GM12865 (cell line): ENCODE measurements at regions not wholly inside any gene's neighbourhood (a gene's known extent, or its start where the extent isn't known, plus 50 kb on each side); places are given as distances from the start of the nearest gene placed in this dataset.

Source experiments
- DNase-seq: peaks from one replicate; pipeline ENCODE4 v3.0.0; 2010; ENCODE audit warnings: low read depth
- H3K4me3 ChIP-seq: 2 replicates; pipeline ENCODE4 v1.5.1; 2011; ENCODE audit warnings: mild to moderate bottlenecking, low read depth, low read length, control low read depth
- CTCF ChIP-seq: IDR thresholded peaks from 2 replicates; pipeline ENCODE4 v1.5.1; 2011; ENCODE audit warnings: low read length, control low read depth, low read depth, inconsistent platforms; ENCODE audit not compliant: insufficient read depth; ENCODE audit errors: missing control alignments

- no peak for TF ChIP-seq CTCF
- H3K4me3 ChIP-seq, result no peak overlapping the region
- no peak for DNase-seq
Measured at GRCh38 chr20:40444516-40444915, 244.5 kb downstream of the MAFB start.

DNA sequence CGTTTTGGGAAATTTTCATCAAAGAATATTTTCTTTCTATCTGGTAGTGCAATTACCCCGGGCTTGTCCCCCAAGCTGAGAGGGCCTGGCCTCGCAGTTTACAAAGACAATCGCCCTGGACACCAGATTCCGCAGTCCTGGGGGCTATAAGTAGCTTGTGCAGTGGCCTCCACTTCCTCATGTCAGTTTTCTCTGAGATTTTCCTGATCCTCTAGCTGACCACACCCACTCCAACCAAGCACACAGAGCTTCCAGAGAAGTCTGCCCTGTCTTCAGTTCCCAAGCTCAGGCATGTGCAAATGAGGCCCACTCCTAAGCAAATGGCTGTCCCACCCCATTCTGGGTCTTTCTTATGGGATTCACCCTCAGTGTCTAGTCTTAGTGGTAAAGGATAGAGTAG, 245.3 kb downstream of the MAFB start:
- H3K4me3 ChIP-seq, result no peak overlapping the region
- no peak for DNase-seq
- TF ChIP-seq CTCF, result no peak

- no peak for DNase-seq
- no peak overlapping the region for H3K4me3 ChIP-seq
- no peak for TF ChIP-seq CTCF
Measured at GRCh38 chr20:40442181-40442963, 246.7 kb downstream of the MAFB start.

DNA sequence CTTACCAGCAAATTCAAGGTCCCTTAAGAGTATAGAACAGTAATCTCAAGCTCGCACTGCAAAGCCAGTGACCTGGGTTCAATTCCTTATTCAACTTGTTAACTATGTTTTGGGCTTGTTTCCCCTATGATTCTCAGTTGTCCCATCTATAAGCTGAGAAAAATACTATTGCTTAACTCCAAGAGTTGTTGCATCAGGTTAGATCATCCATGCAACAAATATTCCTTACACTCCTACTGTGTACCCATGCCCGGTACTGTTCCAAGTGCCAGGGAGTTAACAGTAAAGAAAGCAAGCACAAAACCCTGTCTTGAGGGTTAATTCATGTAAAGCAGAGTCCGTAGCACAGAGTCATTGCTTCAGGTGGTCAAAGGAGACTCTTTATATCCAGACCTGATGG, 247.3 kb downstream of the MAFB start:
- no peak overlapping the region for H3K4me3 ChIP-seq
- DNase-seq, result no peak
- no peak for TF ChIP-seq CTCF

DNA sequence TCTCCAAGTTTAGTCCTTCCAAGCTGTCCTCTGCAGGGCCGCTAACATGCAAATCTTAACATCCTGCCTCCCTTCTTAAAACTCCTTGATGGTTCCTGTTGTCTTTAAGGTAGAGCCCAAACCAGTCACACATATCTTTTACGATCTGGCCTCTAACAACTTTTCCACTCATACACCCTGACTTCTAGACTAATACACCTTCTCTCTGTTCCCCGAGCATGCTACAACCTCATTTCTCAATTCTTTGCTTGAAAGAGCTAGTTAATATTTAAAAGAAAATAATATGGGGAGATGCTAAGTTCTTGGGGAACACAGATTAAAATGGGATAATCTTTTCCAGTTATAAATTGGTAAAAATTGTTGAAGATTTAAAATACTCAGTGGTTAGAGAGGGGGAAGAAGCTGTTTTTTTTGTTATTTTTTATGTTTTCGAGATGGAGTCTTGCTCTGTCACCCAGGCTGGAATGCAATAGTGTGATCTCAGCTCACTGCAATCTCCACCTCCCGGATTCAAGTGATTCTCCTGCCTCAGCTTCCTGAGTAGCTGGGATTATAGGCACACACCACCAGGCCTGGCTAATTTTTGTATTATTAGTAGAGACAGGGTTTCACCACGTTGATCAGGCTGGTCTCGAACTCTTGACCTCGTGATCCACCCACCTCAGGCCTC, 250.7 kb downstream of the MAFB start:
- H3K4me3 ChIP-seq, result no peak overlapping the region
- no peak for DNase-seq
- no peak for TF ChIP-seq CTCF

DNA sequence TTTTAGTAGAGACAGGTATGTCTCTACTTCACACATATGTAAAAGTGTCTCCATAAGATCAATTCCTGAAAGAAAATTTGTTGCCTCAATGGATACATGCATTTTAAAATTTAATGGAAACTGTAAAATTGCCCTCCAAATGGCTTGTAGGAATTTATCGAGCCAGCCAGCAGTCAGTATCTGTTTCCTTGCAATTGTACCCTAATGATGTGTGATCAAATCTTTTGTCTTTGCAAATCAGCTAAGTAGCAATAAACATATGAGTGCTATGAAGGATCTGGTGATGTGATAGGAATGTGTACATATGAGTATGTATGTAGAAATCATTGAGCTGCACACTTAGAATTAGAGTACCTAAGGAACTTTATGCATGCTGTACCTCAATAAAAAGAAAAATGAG, 253.0 kb downstream of the MAFB start:
- TF ChIP-seq CTCF, result no peak
- no peak for DNase-seq

More for the DNA sequence above, 253.0 kb downstream of the MAFB start:
- no peak overlapping the region for H3K4me3 ChIP-seq
